GM18909 (cell line): ENCODE measurements at regions not wholly inside any gene's neighbourhood (a gene's known extent, or its start where the extent isn't known, plus 50 kb on each side); places are given as distances from the start of the nearest gene placed in this dataset.

ENCODE experiments used
- ATAC-seq: cut with Tn5 transposase; IDR thresholded peaks from one replicate; pipeline ENCODE4 v1.9.1; 2021; ENCODE audit warnings: mild to moderate bottlenecking; ENCODE audit not compliant: unreplicated experiment, poor library complexity

DNA sequence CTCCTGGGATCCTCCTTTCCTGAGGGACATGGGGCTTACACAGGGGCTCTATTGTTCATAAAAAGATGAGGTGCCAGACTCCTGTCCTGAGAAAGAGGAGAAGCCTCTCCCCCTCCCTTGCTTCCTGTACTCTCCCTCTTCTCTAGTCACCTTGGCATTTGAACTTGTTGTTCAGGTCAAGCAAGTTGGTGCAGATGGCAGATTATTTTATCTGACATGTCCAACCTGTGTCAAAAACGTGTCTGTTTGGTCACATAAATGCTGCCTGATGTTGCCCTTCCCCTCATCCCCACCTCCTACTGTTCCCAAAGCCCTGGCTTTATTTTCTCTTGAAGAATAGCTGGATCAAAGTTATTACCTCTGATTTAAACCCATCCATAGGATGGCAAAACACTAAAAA lies 154.8 kb downstream of the TMX1 start:
- no peak for ATAC-seq

DNA sequence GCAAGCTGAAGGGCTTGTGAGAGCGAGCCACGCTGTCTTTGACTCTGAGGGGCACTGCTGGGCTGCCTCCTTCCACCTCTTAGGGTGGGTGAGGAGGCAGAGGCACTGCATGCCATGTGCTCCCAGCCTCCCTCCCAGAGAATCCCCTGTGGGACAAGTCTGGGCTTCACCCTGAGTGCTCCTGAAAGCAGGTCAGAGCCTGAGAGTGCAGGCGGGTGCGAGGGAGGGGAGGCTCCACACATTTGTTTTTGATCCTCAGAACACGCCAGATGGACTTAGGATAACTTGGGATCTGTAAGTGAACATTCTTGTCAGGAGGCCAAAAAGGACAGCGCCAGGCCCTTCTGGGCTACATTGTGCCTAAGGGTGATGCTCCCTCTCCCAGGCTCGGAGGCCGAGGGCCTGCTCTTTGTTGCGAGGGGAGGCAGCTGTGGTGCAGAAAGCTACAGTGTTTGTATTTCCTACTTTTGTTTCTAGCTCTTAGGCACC lies 155.4 kb downstream of the TMX1 start:
- ATAC-seq, result no peak

DNA sequence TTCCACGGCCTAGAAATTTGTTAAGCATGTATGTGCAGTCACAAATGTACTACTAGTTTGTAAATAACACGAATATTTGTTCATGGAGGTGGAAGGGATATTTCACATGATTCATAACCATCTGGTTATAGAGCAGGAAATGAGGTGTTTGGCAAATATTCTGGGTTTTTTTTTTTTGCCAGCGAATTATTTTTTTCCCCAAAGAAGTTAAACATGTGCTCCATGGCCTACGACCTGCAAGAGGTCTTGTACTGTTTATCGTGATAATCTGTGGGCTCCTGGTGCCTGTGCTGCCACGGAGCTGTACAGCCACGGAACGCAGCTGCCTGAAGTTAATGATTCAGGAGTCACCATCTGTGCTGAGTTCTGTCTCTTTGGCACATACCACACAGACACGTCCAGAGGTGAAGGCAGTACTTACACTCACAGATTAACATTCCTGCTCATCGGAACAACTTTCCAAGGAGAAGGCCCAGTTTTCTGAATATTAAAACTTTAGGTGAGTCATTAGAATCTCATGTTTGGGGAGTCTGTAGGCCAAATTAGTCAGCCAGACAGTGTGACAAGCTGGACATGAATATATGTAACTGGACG lies 156.3 kb downstream of the TMX1 start:
- no peak for ATAC-seq

DNA sequence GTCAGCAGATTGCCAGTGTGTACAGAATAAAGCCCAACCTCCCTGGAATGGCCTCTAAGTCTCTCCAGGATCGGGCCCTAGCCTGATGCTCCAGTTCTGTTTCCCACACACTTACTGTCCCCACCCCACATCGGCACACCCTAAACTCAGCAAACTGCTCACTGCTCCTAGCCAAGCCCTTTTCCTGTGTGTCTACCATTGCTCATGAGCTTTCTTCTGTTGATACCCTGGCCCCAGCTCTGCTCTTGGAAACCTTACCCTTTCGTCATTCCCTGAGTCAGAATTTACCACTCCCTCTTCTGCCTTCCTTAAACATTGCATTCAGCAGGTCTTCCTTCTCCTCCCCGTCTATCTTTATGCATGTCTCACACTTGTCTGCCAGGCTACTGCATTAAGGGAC lies 158.9 kb downstream of the TMX1 start:
- no peak for ATAC-seq

DNA sequence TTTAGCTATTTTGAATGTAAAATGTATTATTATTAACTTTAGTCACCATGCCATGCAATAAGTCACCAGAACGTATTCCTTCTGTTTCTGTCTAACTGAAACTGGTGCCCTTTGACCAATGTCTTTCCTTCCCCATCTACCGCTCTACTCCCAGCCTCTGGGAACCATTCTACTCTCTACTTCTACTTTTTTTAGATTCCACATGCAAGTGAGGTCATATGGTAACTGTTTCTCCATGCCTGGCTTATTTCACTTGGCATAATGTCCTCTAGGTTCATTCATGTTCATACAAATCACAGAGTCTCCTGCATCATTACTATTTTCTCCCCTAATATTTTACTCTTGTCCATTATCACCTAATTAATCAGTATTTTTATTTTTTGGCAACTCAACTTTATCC lies 160.1 kb downstream of the TMX1 start:
- no peak for ATAC-seq

DNA sequence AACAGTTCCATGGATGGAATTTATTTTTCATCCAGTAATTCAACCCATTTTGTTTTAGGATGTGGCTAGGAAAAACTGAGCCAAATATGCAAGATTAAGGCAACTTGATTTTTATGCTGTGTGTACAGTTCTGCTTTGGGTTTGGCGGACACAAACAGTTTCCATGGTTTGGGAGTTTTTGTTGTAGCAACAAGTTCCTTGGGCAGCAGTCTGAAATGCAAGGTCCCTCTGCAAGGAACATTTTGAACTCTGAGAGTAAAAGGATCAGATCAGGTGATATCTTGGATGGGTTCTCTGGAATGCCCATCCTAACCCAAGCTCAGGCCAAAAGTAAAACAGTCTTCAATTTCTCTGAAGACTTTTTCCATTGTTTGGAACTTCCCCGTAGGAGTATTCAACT lies 161.2 kb downstream of the TMX1 start:
- no peak for ATAC-seq

DNA sequence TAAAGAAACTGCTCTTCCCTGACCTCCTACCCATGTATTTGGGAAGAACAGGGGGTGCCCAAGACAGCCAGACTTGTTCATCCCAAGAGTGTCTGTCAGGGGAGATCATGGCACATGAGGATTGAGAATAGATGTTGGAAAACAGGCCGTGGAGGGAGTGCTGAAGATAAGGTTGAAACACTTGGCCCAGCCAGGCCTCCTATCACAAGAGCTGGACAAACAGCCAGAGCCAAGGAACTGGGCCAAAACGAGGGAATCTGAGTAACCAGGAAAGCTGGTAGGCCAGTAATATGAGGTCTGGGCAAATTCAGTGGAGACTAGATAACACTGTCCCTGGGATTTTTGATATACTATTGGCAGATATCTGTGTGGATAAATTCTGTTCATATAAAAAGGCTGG lies 161.7 kb downstream of the TMX1 start:
- no peak for ATAC-seq

DNA sequence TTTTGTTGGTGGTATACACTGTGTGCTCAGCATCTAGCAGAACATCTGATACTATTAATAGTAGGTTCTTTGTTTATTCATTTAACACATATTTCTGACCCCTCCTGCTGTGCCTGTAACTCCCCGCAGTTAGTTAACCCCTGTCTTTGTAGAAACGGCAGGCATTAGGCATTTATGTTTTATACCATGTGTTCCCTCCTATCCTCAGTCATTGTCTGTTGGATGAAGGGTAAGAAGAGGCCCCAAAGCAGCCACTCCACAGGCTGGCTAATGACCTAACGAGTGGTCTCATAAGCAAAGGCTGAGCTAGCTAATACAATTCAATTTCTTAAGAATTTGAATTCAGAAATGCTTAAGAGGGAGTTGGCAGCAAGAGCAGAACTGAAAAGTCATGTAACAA lies 170.8 kb downstream of the TMX1 start:
- ATAC-seq, result no peak

DNA sequence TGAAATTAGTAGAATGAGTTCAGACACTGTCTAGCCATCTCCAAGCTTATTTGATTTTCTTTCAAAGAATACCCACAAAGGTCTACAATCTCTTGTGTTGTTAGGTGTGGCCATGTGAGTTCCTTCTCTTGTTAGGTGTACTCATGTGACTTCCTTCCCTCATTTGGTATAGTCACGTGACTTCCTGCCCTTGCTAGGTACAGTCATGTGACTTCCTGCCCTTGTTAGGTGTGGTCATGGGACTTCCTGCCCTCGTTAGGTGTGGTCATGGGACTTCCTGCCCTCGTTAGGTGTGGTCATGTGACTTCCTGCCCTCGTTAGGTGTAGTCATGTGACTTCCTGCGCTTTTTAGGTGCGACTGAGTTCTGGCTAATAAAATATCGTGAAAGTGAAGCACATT lies 179.6 kb downstream of the TMX1 start:
- no peak for ATAC-seq

DNA sequence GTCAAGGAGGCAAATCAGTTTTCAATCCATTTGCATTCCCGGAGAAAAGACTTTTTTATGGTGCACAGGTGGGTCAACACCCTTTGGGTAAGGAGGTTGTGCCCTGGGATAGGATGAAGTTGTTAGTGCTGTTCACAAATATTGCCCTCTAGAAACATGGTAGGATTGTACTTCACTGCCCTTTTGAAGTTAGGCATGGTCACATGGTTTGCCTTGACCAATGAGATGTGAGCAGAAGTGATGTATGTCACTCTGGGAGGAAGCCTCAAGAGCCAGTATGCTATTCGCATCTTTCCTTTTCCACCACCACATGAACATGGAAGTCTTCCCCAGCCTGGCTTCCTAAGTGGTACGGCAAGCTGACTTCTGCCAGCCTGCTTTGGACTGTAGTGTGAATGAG lies 182.7 kb downstream of the TMX1 start:
- no peak for ATAC-seq

DNA sequence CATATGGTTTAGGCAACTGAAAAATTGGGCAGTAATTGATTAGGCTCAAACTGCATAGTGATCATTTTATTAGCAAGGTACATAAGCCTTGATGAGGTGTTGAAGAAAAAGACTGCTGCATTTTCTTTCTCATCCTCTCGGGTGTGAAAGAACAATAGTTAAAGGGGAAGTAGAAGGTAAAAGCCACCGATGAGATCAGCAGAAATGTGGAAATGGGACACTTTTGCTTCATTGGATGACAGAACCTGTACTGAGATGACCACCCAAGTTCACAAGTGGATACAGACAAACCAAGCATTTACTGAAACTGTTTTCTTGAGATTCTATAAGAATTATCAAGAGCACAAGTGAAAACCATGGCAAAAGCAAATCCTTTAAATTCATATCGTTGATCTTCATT lies 184.0 kb downstream of the TMX1 start:
- no peak for ATAC-seq

DNA sequence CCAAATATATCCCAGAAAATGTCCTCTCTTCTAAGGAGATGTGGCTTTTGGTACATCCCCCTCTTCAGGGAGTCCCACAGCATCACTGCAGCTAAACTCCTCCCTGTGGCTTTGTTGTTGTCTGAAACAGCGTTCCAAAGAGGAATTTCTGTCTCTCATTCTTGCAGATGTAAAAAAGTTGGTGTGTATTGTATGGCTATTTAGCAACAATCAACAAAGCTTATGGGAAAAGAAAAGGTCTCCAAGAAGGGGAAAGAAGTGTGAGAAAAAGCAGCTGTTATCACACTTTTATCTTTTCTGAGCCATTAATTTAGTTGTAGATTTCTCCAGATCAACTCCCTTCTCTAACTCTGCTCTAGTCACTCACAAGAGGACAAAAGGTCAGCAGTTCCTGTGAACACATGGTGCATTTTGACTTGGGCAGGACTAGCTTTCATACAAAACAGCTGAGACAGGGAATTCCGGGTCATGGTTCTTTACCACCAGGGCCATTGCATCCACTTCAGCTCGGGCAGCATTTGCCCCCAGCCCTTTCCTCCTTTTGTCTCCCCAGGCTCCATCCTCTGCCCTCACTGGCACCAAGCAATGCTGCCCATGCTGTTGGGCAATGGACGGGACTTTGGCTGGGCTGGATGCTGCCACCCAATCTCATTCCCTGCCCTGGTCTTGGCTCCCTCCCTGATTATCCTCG lies 184.7 kb downstream of the TMX1 start:
- no peak for ATAC-seq

DNA sequence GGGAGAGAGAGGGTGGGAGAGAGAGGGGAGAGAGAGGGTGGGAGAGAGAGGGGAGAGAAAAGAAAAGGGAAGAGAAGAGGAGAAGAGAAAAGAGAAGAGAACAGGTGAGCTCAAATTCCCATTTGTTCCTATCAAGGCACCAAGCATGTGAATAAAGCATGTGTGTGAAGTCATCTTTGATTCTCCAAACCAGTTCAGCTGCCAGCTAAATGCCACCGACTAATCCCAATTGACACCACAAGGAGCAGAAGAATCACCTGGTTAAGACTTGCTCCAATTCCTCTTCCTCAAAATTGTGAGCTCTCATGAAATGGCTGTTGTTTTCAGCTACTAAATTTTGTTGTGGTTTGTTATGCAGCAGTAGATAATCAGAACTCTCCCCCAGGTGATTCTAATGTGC lies 188.9 kb downstream of the TMX1 start:
- ATAC-seq, result no peak

DNA sequence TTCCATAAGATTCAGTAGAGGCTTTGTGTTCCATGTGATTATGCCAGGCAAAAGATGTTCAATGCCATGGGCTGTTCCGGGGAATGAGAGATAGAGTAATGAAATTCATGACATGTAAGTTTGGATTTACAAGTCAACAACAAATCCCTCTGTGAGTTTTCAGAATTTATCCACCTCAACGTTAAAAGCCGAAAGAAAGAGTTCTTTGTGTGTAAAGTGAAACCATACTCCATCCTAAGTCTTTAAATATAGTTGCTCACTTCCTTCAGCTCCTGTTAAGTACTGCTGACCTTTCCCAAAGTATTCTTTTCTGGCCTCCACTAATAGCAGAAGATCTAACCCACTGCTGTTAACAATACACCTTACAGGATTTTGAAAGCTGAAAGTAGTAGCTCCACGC lies 190.0 kb downstream of the TMX1 start:
- no peak for ATAC-seq

DNA sequence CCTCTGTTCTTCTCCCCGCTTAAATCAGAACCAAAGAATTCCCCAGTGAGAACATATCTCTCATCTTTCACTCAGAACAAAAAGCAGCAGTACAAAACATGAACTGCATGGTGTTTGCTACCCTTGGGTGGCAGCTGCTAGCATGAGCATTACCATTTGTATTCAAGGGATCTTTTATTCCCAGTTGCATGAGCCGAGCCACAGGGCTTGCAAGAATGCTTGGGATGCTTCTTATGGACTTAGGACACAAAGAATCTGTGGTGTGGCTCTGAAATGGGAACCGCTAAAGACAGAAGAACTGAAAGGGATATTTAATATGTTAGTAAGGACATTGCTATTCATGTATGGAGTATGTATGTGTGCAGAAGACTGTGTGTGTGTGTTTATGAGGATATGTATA lies 190.6 kb downstream of the TMX1 start:
- ATAC-seq, result no peak

DNA sequence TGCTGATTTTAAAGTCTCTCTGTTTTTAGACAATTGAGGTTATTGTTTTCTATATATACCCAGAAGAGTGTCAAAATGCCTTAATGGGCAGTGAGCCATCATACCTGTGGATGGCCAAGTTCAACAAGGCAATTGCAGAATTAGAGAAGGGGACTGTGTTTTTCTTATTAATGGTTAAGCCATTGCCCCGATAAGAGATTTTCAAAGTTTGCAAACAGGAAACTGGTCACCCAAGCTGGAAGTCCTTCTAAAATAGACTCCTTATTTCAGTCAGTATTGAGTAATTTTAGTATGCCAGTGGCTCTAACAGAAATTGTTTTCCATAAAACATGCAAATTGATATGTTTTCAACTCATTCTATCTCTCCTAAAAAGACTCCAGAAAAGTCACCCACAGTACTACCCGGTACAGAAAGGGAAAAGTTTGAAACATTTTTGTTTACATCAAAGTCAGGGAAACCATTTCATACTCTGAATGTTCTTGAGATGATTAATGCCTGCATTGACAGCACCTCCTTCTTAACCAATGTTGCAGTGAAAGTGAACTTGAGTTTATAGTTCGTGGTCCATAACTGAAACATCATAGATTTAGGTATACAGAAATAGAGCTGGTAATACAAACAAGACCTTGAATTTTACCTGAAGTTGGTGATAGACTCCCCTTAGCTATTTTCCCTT lies 191.1 kb downstream of the TMX1 start:
- peak; percentile 53 for ATAC-seq

DNA sequence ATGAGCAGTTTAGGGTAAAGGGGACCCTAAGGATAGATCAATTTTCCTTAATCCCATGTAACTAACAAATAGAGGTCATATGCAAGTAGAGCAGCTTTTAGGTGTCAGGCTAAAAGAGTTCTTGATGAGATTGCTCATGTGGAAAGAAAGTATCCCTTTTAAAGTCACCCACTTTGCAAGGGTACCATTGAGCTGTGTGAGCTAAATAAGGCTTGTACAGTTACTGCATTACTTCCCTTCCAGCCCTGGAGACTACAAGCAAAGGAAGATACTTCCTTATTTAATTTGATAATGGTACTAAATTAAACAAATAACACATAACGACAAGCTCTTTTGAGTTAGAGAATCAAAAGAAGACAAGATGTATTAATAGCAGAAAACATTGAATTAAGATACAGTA lies 191.7 kb downstream of the TMX1 start:
- no peak for ATAC-seq

DNA sequence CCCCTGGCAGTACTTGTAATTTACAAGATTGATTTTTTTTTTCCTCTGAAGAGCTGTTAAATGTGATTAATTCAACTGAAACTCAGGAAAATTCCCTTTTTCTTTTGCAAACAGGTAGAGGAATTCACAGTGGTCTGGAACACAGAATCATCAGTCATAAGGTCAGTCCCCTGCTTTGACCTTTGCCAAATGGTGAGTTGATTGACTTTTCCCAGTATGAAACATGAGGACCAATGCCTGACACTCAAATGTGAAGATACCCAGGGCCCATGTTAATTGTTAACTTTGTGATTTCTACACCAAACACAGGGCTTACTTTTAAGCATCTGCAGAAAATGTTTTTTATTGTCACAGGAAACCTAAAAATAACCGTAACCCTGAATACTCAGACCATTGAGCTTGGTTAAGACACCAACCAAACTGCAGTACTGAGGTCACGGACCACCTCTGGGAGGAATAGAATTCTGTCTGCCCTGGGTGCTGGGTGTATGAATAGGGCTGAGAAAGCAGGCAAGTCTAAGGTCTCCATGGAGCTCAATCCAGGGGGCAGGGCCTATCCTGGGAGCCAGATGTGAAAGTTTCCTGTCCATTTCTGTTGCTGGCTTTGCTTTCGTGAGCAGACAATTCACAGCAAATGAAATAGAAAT lies 192.4 kb downstream of the TMX1 start:
- ATAC-seq, result peak; percentile 63

DNA sequence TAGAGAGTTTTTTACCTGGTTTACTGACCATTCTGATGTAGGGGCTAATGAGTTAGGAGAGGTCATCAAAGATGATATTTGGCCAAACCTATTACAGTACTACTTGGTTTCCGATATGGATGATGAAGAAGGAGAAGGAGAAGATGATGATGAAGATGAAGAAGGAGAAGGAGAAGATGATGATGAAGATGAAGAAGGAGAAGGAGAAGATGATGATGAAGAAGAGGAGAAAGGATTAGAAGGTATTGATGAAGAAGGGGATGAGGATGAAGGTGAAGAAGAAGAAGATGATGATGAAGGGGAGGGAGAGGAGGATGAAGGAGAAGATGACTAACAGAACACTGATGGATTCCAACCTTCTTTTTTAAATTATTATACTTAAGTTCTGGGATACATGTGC lies 196.6 kb downstream of the TMX1 start:
- no peak for ATAC-seq

DNA sequence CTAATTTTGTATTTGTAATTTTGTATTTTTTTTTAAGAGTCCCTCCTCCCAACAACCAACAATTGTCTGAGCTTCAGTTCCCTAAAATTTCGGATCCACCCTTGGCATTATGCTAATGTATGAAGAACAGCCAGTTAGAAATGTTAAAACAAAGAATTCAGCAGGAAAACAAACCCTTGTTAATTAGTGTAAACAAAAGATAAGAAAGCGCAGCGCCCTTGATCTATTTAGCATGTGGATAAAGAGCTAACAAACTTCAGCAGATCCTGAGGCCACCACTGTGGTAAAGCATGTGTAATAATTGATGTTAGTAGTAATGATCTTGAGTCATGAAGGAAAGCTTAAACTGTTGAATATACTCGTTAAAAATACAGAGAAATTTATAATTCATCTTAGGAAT lies 199.8 kb downstream of the TMX1 start:
- no peak for ATAC-seq

DNA sequence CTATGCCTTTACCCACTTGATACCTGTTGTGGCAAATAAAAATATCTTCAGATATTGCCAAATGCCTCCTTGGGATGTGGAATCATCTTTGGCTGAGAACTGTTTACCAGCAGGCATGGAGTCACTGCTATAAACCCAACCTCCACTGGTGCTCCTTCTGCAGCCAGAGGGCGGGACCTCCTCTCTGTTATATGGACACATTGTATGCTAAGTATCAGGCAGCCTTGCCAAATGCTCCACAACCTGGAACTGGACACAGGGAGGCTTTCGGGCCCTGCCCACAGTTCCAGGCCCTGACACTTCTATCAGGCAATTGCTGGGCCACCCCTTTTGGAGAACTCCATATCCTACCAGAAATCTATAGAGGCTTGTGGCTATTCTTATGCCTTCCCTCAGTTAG lies 201.0 kb downstream of the TMX1 start:
- ATAC-seq, result no peak
